GM12878 (cell line): ENCODE measurements at regions not wholly inside any gene's neighbourhood (a gene's known extent, or its start where the extent isn't known, plus 50 kb on each side); places are given as distances from the start of the nearest gene placed in this dataset.

Source experiments
- ATAC-seq: fragments of 200-7000 bp; cut with Tn5 transposase; 3 replicates; pipeline ENCODE4 v1.9.1; 2020; ENCODE audit warnings: mild to moderate bottlenecking, moderate library complexity
- BruUV-seq: library from RNA; stranded (reverse); fragments of 400-500 nt; replicated peaks from 2 replicates; lab custom pipeline; 2021; lab: Mats Ljungman, UMichigan
- CTCF ChIA-PET: fragments of 300-600 bp; sonication (Branson Sonifier 250); formaldehyde crosslinking; extraction: SDS; loops from one replicate; lab custom pipeline; 2021; ENCODE audit warnings: inconsistent platforms; lab: Yijun Ruan, JAX
- POLR2A ChIA-PET: fragments of 350-600 bp; formaldehyde crosslinking; extraction: SDS; loops from one replicate; lab custom pipeline; 2021; ENCODE audit warnings: inconsistent platforms; lab: Charles Lee
- RAD21 ChIA-PET: fragments of 300-600 bp; sonication (Branson Sonifier 250); formaldehyde crosslinking; loops from one replicate; lab custom pipeline; 2023; ENCODE audit warnings: antibody characterized with exemption; ENCODE audit not compliant: unreplicated experiment; lab: Charles Lee
- SMC1A ChIA-PET: fragments of 300-600 bp; sonication (Branson Sonifier 250); formaldehyde crosslinking; loops from one replicate; lab custom pipeline; 2023; ENCODE audit not compliant: unreplicated experiment, uncharacterized antibody; lab: Charles Lee
- DNase-seq: peaks from one replicate; pipeline ENCODE4 v3.0.0-alpha.2; 2011; ENCODE audit warnings: low read depth, low spot score
- FAIRE-seq: peaks from 3 replicates; lab custom pipeline; 2011; peaks lifted over from hg19 to GRCh38; lab: Jason Lieb, UNC
- H2AFZ ChIP-seq: 2 replicates; pipeline ENCODE4 v1.6.0; 2011; ENCODE audit warnings: low read depth, low read length, control low read depth; ENCODE audit not compliant: control insufficient read depth
- H3K27ac ChIP-seq: 2 replicates; pipeline ENCODE4 v1.5.1; 2011; ENCODE audit warnings: control low read depth; ENCODE audit not compliant: control insufficient read depth, insufficient read depth
- H3K27me3 ChIP-seq, 2 experiments: replicated peaks in 1 of 2; 2 replicates each; pipeline versions ENCODE4 v1.6.0 to v1.6.1; 2011; ENCODE audit warnings: low read length in 1 of 2; ENCODE audit not compliant: control insufficient read depth in 2 of 2, insufficient read depth in 2 of 2
- H3K36me3 ChIP-seq, 2 experiments: 2 replicates each; pipeline ENCODE4 v1.5.1; 2011; ENCODE audit warnings: low read length in 1 of 2; ENCODE audit not compliant: control insufficient read depth in 2 of 2, insufficient read depth in 2 of 2
- H3K4me1 ChIP-seq: 2 replicates; pipeline ENCODE4 v1.6.1; 2011; ENCODE audit warnings: mild to moderate bottlenecking, low read length, moderate library complexity, mixed read lengths; ENCODE audit not compliant: control insufficient read depth, insufficient read depth
- H3K4me2 ChIP-seq: 2 replicates; pipeline ENCODE4 v1.6.0; 2011; ENCODE audit warnings: control low read depth; ENCODE audit not compliant: control insufficient read depth, insufficient read depth
- H3K4me3 ChIP-seq: fragments of 200-600 bp; sonication (generic); 2 replicates; pipeline ENCODE4 v1.5.1; 2016
- H3K79me2 ChIP-seq: 2 replicates; pipeline ENCODE4 v1.6.0; 2011; ENCODE audit warnings: low read length; ENCODE audit not compliant: control insufficient read depth, insufficient read depth
- H3K9ac ChIP-seq: 2 replicates; pipeline ENCODE4 v1.8.0; 2011; ENCODE audit warnings: low read length, control low read depth, mixed read lengths; ENCODE audit not compliant: control insufficient read depth, insufficient read depth
- H3K9me3 ChIP-seq: replicated peaks from 3 replicates; pipeline ENCODE4 v1.5.1; 2011; ENCODE audit warnings: mild to moderate bottlenecking, low read length; ENCODE audit not compliant: control insufficient read depth, insufficient read depth
- H4K20me1 ChIP-seq: 2 replicates; pipeline ENCODE4 v1.6.0; 2011; ENCODE audit not compliant: control insufficient read depth, insufficient read depth
- CEBPB ChIP-seq, 2 experiments: fragments of 150-350 bp in 1 of 2; IDR thresholded peaks; 2 replicates each; pipeline ENCODE4 v1.6.1; 2012 to 2014; ENCODE audit warnings: low read depth in 2 of 2, low read length in 2 of 2, borderline replicate concordance in 1 of 2, inconsistent platforms in 1 of 2
- CHD2 ChIP-seq: IDR thresholded peaks from 2 replicates; pipeline ENCODE4 v1.6.1; 2011; ENCODE audit warnings: low read depth, low read length, improper control_type of control experiment, borderline replicate concordance
- E4F1 ChIP-seq: fragments of 450-650 bp; IDR thresholded peaks from 2 replicates; pipeline ENCODE4 v1.6.1; 2018; ENCODE audit warnings: borderline replicate concordance, mild to moderate bottlenecking; ENCODE audit not compliant: partially characterized antibody
- EZH2 ChIP-seq: IDR thresholded peaks from 2 replicates; pipeline ENCODE4 v1.6.1; 2012; ENCODE audit warnings: low read depth, mild to moderate bottlenecking, control low read depth, inconsistent platforms, low read length, borderline replicate concordance; ENCODE audit not compliant: control insufficient read depth
- GABPA ChIP-seq: IDR thresholded peaks from 2 replicates; pipeline ENCODE4 v1.6.1; 2014; ENCODE audit warnings: antibody characterized with exemption, low read depth, mild to moderate bottlenecking, inconsistent platforms
- HDAC2 ChIP-seq: fragments of 200-600 bp; sonication (generic); IDR thresholded peaks from 2 replicates; pipeline ENCODE4 v1.6.1; 2017
- IRF4 ChIP-seq: IDR thresholded peaks from 2 replicates; pipeline ENCODE4 v1.6.1; 2011; ENCODE audit warnings: low read depth, low read length
- NFXL1 ChIP-seq: fragments of 450-650 bp; IDR thresholded peaks from 2 replicates; pipeline ENCODE4 v1.6.1; 2017; ENCODE audit warnings: antibody characterized with exemption, mild to moderate bottlenecking, borderline replicate concordance
- RFX5 ChIP-seq: IDR thresholded peaks from 2 replicates; pipeline ENCODE4 v1.6.1; 2011; ENCODE audit warnings: low read depth, low read length, improper control_type of control experiment
- YY1 ChIP-seq: IDR thresholded peaks from 2 replicates; pipeline ENCODE4 v1.6.1; 2011; ENCODE audit warnings: low read depth, mild to moderate bottlenecking, low read length
- ZBTB33 ChIP-seq: fragments of 450-650 bp; IDR thresholded peaks from 2 replicates; pipeline ENCODE4 v1.6.1; 2017; ENCODE audit warnings: mild to moderate bottlenecking
- WGBS: methylation state at CpG from one replicate; pipeline ENCODE4 v1.1.6; 2016; ENCODE audit warnings: low lambda C conversion rate; ENCODE audit not compliant: insufficient replicate concordance, insufficient coverage; ENCODE audit errors: missing lambda C conversion rate; 5-methylcytosine and 5-hydroxymethylcytosine counted together
- in situ Hi-C: fragments of 300-500 bp; cut with MboI; formaldehyde crosslinking; loops from 9 replicates; pipeline ENCODE4 v1.14.3; 2018; ENCODE audit warnings: mixed read lengths
- intact Hi-C: fragments of 100-400 bp; cut with micrococcal nuclease; formaldehyde crosslinking; loops from one replicate; pipeline ENCODE4 v1.14.2; 2022; ENCODE audit not compliant: unreplicated experiment
- TF ChIP-seq, protein P1 (sequence below): IDR thresholded peaks from 2 replicates; pipeline ENCODE4 v1.6.1; 2012; ENCODE audit warnings: low read length, inconsistent platforms
- TF ChIP-seq, protein P2 (sequence below): fragments of 450-650 bp; IDR thresholded peaks from 2 replicates; pipeline ENCODE4 v1.6.1; 2018; ENCODE audit warnings: mild to moderate bottlenecking, low read depth, moderate library complexity; ENCODE audit not compliant: partially characterized antibody
- TF ChIP-seq, protein P3 (sequence below): IDR thresholded peaks from 2 replicates; pipeline ENCODE4 v1.6.1; 2011; ENCODE audit warnings: low read depth, mild to moderate bottlenecking, low read length, moderate library complexity, borderline replicate concordance; ENCODE audit errors: extremely low read depth
- TF ChIP-seq, protein P4 (sequence below): IDR thresholded peaks from 2 replicates; pipeline ENCODE4 v1.6.1; 2012; ENCODE audit warnings: low read depth, low read length, improper control_type of control experiment

GRCh38 chr7:49523870-49524269 is 249.6 kb upstream of the VWC2 start:
- no peak overlapping the region for H2AFZ ChIP-seq
- ChIA-PET SMC1A (no interaction called here), RAD21 (no interaction called here), CTCF (no interaction called here), POLR2A (no interaction called here)
- H3K79me2 ChIP-seq: no peaks in the 10 kb centered on the region
- no peak overlapping the region for H3K27ac ChIP-seq
- DNase-seq (no peak), FAIRE-seq (no peak), ATAC-seq (no peak)
- no peaks in the 10 kb centered on the region for H3K9me3 ChIP-seq
- H3K27me3 ChIP-seq: no peaks in the 10 kb centered on the region; a peak in 1 of 4 replicates
- no peaks in the 10 kb centered on the region for H4K20me1 ChIP-seq
- no peak overlapping the region for H3K4me2 ChIP-seq
- H3K36me3 ChIP-seq: no peaks in the 10 kb centered on the region
- TF ChIP-seq HDAC2 (no peak), CHD2 (no peak), CEBPB (IDR thresholded peaks at IDR 0.05; ENCODE audit: borderline replicate concordance in 1 of 2, low read depth in 2 of 2, low read length in 2 of 2) (no peak), E4F1 (no peak), NFXL1 (no peak), YY1 (no peak), GABPA (no peak), RFX5 (no peak), ZBTB33 (no peak), EZH2 (no peak), IRF4 (no peak)
- TF ChIP-seq, protein P1, sequence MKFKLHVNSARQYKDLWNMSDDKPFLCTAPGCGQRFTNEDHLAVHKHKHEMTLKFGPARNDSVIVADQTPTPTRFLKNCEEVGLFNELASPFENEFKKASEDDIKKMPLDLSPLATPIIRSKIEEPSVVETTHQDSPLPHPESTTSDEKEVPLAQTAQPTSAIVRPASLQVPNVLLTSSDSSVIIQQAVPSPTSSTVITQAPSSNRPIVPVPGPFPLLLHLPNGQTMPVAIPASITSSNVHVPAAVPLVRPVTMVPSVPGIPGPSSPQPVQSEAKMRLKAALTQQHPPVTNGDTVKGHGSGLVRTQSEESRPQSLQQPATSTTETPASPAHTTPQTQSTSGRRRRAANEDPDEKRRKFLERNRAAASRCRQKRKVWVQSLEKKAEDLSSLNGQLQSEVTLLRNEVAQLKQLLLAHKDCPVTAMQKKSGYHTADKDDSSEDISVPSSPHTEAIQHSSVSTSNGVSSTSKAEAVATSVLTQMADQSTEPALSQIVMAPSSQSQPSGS: no peak
- TF ChIP-seq, protein P2, sequence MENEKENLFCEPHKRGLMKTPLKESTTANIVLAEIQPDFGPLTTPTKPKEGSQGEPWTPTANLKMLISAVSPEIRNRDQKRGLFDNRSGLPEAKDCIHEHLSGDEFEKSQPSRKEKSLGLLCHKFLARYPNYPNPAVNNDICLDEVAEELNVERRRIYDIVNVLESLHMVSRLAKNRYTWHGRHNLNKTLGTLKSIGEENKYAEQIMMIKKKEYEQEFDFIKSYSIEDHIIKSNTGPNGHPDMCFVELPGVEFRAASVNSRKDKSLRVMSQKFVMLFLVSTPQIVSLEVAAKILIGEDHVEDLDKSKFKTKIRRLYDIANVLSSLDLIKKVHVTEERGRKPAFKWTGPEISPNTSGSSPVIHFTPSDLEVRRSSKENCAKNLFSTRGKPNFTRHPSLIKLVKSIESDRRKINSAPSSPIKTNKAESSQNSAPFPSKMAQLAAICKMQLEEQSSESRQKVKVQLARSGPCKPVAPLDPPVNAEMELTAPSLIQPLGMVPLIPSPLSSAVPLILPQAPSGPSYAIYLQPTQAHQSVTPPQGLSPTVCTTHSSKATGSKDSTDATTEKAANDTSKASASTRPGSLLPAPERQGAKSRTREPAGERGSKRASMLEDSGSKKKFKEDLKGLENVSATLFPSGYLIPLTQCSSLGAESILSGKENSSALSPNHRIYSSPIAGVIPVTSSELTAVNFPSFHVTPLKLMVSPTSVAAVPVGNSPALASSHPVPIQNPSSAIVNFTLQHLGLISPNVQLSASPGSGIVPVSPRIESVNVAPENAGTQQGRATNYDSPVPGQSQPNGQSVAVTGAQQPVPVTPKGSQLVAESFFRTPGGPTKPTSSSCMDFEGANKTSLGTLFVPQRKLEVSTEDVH: no peak
- TF ChIP-seq, protein P3, sequence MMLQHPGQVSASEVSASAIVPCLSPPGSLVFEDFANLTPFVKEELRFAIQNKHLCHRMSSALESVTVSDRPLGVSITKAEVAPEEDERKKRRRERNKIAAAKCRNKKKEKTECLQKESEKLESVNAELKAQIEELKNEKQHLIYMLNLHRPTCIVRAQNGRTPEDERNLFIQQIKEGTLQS: no peak
- TF ChIP-seq, protein P4, sequence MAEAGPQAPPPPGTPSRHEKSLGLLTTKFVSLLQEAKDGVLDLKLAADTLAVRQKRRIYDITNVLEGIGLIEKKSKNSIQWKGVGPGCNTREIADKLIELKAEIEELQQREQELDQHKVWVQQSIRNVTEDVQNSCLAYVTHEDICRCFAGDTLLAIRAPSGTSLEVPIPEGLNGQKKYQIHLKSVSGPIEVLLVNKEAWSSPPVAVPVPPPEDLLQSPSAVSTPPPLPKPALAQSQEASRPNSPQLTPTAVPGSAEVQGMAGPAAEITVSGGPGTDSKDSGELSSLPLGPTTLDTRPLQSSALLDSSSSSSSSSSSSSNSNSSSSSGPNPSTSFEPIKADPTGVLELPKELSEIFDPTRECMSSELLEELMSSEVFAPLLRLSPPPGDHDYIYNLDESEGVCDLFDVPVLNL: no peak
- no peak overlapping the region for H3K9ac ChIP-seq
- no TSS peak for BruUV-seq
- H3K4me3 ChIP-seq: no peak overlapping the region
- WGBS: 0% methylated on average over 1 of the region's 1 CpG
- in situ Hi-C loops: no loop called here
- no peaks in the 10 kb centered on the region for H3K4me1 ChIP-seq
- intact Hi-C loops: no loop called here
